Liver (tissue), 3 donors: ENCODE measurements at regions not wholly inside any gene's neighbourhood (a gene's known extent, or its start where the extent isn't known, plus 50 kb on each side); places are given as distances from the start of the nearest gene placed in this dataset.

Source experiments
- GABPA ChIP-seq, 2 donors: IDR thresholded peaks in 1 of 2; conservative IDR thresholded peaks in 1 of 2; 2 replicates each; pipeline ENCODE4 v1.6.1; 2016; ENCODE audit warnings: antibody characterized with exemption in 2 of 2, mild to moderate bottlenecking in 1 of 2, moderate library complexity in 1 of 2
- RXRA ChIP-seq, 2 donors: IDR thresholded peaks; 2 replicates each; pipeline ENCODE4 v1.6.1; 2017 to 2018; ENCODE audit warnings: antibody characterized with exemption in 2 of 2, mild to moderate bottlenecking in 1 of 2
- YY1 ChIP-seq: IDR thresholded peaks from 2 replicates; pipeline ENCODE4 v1.6.1; 2016; ENCODE audit warnings: antibody characterized with exemption, mild to moderate bottlenecking
- TF ChIP-seq, protein P1 (sequence below): fragments of 150-350 bp; IDR thresholded peaks from 2 replicates; pipeline ENCODE4 v1.5.1; 2017; ENCODE audit warnings: improper control_type of control experiment, low read depth, low read length; ENCODE audit not compliant: missing input control
- donor health status: healthy.
- donor health status: healthy.

DNA sequence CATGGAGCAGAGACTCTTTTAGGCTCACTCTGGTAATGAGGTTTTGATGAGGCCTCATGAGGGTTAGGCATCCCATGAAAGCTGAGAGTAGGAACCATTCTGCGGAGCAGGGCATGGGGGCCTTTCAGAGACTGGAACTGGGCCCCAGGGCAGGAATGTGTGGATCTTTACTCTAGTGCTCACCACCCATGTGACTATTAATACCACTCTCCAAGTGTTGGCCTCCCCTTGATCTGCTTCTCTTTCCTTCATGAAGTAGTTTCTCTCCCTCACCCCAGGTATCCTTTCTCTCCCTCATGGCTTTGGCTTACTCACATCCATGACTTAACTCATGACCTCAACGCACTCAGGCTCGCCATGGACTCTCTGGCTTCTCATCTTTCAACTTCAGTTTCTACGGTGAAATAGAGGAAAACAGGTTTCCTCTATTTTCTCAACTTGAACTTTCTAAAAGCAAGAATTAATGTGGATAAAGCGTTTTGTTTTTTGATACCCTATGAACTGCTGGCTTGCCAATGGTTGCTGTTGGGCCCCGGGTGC, 50.5 kb upstream of the GADD45A start:
- TF ChIP-seq, protein P1, sequence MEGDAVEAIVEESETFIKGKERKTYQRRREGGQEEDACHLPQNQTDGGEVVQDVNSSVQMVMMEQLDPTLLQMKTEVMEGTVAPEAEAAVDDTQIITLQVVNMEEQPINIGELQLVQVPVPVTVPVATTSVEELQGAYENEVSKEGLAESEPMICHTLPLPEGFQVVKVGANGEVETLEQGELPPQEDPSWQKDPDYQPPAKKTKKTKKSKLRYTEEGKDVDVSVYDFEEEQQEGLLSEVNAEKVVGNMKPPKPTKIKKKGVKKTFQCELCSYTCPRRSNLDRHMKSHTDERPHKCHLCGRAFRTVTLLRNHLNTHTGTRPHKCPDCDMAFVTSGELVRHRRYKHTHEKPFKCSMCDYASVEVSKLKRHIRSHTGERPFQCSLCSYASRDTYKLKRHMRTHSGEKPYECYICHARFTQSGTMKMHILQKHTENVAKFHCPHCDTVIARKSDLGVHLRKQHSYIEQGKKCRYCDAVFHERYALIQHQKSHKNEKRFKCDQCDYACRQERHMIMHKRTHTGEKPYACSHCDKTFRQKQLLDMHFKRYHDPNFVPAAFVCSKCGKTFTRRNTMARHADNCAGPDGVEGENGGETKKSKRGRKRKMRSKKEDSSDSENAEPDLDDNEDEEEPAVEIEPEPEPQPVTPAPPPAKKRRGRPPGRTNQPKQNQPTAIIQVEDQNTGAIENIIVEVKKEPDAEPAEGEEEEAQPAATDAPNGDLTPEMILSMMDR: no peak
- no peak for TF ChIP-seq YY1
- TF ChIP-seq GABPA (IDR thresholded peaks at IDR 0.05 in 1 of 2, conservative IDR thresholded peaks at IDR 0.05 in 1 of 2): no peak
- no peak for TF ChIP-seq RXRA (IDR thresholded peaks at IDR 0.05)
